ENCODE measurements at regions not wholly inside any gene's neighbourhood (a gene's known extent, or its start where the extent isn't known, plus 50 kb on each side); places are given as distances from the start of the nearest gene placed in this dataset.

DNA sequence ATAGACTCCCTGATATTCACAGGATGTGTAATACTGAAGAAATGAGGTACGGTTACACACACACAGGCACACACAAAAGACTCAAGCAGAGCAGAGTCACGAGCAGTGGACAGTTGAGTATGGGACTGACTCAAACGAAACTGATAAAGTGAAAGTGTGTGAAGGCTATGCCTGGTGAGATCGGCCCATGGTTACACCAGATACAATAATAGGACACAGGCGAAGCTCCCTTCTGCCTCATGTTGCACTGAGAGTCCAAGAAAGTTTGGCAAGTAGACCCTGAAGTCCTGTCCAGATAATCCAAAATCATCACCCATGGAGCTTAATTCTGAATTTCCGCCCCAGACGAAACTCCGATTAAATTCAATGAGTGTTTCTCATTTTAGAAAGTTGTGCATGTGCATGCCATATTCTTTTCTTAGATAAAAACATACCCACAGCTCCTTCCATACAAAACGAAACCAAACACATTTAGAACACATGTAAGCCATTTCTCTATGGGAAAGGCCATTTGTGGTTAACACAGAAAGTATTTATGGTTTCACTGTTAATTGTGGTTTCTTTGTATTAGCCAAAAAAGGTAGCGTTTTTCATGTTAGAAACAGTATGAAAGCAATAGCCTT, 567.6 kb downstream of the PLCL1 start:
- peaks cover 22% of the 10 kb centered on the region for H3K27me3 Mint-ChIP-seq
- H3K36me3 Mint-ChIP-seq (ENCODE audit: low read depth) = no peaks in the 10 kb centered on the region
- H3K27ac Mint-ChIP-seq = no peak overlapping the region
- H3K4me1 Mint-ChIP-seq = peaks cover 12% of the 10 kb centered on the region
- peak overlapping the region; percentile 4 for H3K4me3 Mint-ChIP-seq
- peak; percentile 34 for ATAC-seq
- no peak for DNase-seq
- no peaks in the 10 kb centered on the region for H3K9me3 Mint-ChIP-seq

DNA sequence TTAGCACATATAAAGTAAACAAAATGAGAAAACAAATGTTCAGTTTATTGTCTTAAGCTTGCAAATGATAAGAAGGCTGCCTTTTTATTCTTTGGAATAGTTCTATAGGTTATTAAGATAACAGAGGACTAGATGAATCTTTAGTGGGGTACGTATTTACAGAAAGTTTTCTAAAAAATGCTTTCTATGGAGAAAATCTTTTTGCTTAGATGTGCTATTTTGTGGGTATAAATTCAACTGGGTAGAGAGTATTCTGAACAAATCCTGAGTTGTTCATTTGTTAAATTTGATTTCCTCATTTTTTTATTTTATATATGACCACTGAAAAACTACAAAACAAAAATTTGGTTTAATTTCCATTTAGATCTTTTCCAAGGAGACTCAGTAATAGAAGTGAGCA, 566.9 kb downstream of the PLCL1 start:
- H3K36me3 Mint-ChIP-seq (ENCODE audit: low read depth) = no peaks in the 10 kb centered on the region
- H3K9me3 Mint-ChIP-seq = no peaks in the 10 kb centered on the region
- no peak for DNase-seq
- H3K27me3 Mint-ChIP-seq = peaks cover 25% of the 10 kb centered on the region
- H3K27ac Mint-ChIP-seq = no peak overlapping the region
- H3K4me3 Mint-ChIP-seq = no peak overlapping the region
- no peak for ATAC-seq
- H3K4me1 Mint-ChIP-seq = peaks cover 12% of the 10 kb centered on the region

DNA sequence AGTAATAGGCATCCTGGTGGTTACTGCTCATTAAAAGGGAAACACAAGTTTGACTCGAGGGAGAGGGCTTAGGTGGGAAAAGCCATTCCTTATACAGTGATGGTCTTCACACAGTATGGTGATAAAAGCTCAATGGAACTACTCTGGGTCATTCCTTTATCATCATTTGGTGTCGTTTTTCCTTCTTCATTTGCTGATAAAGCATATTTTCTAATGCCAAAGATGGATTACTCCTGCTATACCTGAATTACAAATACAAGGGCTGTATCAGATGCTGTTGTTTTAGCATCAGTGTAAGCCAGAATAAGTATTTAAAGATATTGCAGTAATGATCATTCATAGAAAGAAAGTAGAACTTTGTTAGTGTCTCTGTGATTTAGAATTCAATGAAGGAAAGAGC, 563.7 kb downstream of the PLCL1 start:
- H3K4me3 Mint-ChIP-seq = no peak overlapping the region
- H3K9me3 Mint-ChIP-seq = no peaks in the 10 kb centered on the region
- no peak for ATAC-seq
- no peak for DNase-seq
- H3K36me3 Mint-ChIP-seq (ENCODE audit: low read depth) = no peaks in the 10 kb centered on the region
- H3K27ac Mint-ChIP-seq = no peak overlapping the region
- peaks cover 12% of the 10 kb centered on the region for H3K4me1 Mint-ChIP-seq
- peaks cover 10% of the 10 kb centered on the region for H3K27me3 Mint-ChIP-seq

DNA sequence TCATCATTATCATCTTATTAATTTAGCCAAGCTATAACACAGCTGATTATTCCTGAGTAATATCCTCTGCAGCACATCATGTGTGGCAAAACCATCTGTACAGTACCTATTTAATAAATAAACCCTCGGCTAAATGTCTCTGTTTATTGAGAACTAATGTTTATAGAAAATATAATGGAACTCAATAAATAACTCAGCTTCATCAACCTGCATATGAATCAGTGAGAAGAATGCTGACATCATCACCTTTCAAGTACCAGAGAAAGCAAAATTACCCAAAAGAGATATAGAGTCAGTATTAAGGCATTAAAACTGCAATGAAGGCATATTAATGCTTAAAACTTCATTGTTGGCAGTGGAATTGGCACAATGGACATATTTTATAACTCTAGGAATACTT, 558.3 kb downstream of the PLCL1 start:
- no peaks in the 10 kb centered on the region for H3K4me1 Mint-ChIP-seq
- no peak for ATAC-seq
- no peaks in the 10 kb centered on the region for H3K9me3 Mint-ChIP-seq
- DNase-seq = no peak
- H3K4me3 Mint-ChIP-seq = no peak overlapping the region
- H3K27me3 Mint-ChIP-seq = peaks cover 7% of the 10 kb centered on the region
- no peaks in the 10 kb centered on the region for H3K36me3 Mint-ChIP-seq (ENCODE audit: low read depth)
- no peak overlapping the region for H3K27ac Mint-ChIP-seq

DNA sequence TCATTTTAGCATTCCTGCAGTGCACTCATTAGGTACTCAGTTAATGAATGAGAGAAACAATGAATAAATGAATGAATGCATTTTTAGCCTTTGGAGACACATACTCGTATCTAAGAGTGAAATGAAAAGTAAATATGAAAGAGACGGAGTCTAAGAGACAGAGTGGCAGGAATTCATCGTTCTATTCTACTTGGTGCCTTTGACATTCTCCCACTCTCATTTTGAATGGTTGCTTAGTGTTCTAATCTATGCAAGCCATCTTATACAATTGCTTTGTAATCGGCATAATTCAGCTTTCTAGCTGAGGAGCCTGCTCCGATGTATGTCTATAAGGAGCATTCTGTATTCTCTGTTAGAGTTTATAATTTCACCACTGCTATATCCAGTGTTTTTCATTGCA, 554.9 kb downstream of the PLCL1 start:
- ATAC-seq (no peak), DNase-seq (no peak)
- Mint-ChIP-seq H3K27me3 (peaks cover 6% of the 10 kb centered on the region), H3K9me3 (no peaks in the 10 kb centered on the region), H3K27ac (no peak overlapping the region), H3K4me1 (no peaks in the 10 kb centered on the region), H3K36me3 (ENCODE audit: low read depth) (no peaks in the 10 kb centered on the region), H3K4me3 (no peak overlapping the region)

DNA sequence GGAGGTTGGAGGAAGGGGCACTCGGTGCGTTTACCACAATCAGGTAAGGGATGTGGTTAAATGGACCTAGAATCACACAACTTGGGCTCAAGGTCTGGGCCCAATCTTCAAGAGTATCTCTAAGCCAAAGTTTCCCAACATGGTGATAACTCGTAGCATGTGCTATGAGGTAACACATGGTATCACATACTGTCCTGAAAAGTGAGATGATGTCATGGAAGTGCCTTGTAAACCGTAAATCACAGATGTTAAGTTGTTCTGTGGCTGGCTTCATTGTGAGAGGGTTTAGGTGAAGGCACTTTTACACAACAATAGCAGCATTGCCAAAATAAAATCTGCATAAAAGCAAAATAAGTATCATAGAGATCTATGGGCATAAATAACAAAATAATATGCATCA, 551.8 kb downstream of the PLCL1 start:
- Mint-ChIP-seq H3K36me3 (ENCODE audit: low read depth) (no peaks in the 10 kb centered on the region), H3K4me1 (no peaks in the 10 kb centered on the region), H3K9me3 (no peaks in the 10 kb centered on the region), H3K27me3 (peaks cover 16% of the 10 kb centered on the region), H3K27ac (no peak overlapping the region), H3K4me3 (no peak overlapping the region)
- ATAC-seq (no peak), DNase-seq (no peak)

DNA sequence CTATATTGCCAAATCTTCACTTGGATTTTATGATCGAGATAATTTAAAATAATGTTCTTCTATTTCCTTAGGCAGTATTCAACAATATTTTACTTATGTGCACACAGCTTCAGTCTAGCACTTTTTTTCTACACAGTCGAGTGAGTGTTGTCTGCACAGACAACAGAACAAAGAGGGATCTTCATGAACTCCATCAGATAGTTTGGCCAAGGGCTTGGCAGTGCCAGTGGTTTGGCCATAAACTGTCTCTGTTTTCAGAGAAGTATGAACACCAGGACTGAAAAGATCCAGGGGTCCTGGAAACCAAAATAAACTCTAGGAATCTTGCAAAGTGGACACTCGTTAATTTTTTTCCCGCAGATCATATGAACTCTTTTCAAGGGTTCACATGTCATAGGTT, 547.3 kb downstream of the PLCL1 start:
- no peaks in the 10 kb centered on the region for H3K9me3 Mint-ChIP-seq

DNA sequence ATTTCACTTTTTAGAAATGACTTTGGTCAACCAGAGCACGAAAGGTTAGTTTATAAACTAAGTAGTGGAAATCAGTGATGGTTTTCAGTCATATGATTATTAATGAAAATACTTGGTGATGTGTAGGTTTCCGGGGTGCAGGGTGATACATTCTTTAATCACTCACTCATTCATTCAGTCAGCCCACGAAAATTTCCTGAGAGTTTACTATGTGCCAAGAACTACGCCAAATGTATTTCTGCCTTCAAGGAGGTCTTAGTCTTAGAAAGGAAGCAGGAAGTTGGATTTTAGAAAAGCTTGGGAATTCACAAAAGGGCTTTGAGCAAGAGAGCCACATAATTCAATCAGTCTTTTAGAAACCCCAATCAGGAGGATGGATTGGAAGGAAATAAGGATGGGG, 543.6 kb downstream of the PLCL1 start:
- H3K9me3 Mint-ChIP-seq = no peaks in the 10 kb centered on the region
- ATAC-seq (no peak), DNase-seq (no peak)
- no peaks in the 10 kb centered on the region for H3K4me1 Mint-ChIP-seq
- no peaks in the 10 kb centered on the region for H3K36me3 Mint-ChIP-seq (ENCODE audit: low read depth)
- no peak overlapping the region for H3K4me3 Mint-ChIP-seq
- H3K27me3 Mint-ChIP-seq = peaks cover 17% of the 10 kb centered on the region
- no peak overlapping the region for H3K27ac Mint-ChIP-seq

More for the DNA sequence above, 547.3 kb downstream of the PLCL1 start:
- Mint-ChIP-seq H3K27me3 (peaks cover 15% of the 10 kb centered on the region), H3K4me3 (no peak overlapping the region), H3K27ac (no peak overlapping the region), H3K4me1 (no peaks in the 10 kb centered on the region), H3K36me3 (ENCODE audit: low read depth) (no peaks in the 10 kb centered on the region)
- ATAC-seq = no peak
- DNase-seq = no peak

DNA sequence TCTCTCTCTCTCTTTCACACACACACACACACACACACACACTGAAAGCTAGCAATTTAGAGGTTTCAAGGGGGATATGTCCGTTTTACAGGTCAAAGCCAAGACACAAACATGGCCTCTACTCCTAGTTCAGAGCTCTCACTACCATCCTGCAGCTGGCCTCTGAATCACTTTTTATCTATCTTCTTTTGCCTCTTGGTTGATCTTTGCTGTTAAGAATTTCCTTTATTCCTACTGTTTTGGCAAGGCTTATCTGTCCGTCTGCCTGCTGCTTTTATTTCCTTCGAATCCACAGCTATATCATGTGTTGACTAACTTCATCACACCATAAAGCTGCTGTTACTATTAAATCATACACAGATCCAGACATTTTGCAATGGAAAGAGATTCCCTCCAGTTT, 543.0 kb downstream of the PLCL1 start:
- no peak overlapping the region for H3K27ac Mint-ChIP-seq
- no peak for DNase-seq
- ATAC-seq = no peak

DNA sequence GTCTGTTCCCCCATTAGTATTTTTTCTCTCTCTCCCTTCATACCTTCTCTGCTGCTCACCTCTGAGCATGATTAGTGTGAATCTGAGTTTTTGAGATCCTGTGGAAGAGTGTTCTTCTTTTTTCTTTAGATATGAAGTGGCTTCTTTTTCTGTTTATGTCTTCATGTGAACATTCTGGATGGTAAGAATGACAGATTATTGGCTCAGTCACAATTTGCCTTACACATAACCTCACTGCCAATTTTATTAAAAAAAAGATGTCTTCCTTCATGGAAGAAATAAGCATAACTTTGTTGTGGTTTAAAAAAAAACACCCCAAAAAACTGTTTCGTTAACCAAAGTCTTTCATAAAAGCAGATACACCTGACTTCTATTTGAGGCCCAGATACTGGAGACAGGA, 539.1 kb downstream of the PLCL1 start:
- peaks cover 10% of the 10 kb centered on the region for H3K27me3 Mint-ChIP-seq
- ATAC-seq (no peak), DNase-seq (no peak)
- no peaks in the 10 kb centered on the region for H3K9me3 Mint-ChIP-seq
- no peak overlapping the region for H3K27ac Mint-ChIP-seq
- no peak overlapping the region for H3K4me3 Mint-ChIP-seq
- H3K36me3 Mint-ChIP-seq (ENCODE audit: low read depth) = no peaks in the 10 kb centered on the region
- no peaks in the 10 kb centered on the region for H3K4me1 Mint-ChIP-seq

More for the DNA sequence above, 543.0 kb downstream of the PLCL1 start:
- Mint-ChIP-seq H3K27me3 (peaks cover 17% of the 10 kb centered on the region), H3K4me3 (no peak overlapping the region), H3K36me3 (ENCODE audit: low read depth) (no peaks in the 10 kb centered on the region), H3K9me3 (no peaks in the 10 kb centered on the region), H3K4me1 (no peaks in the 10 kb centered on the region)

DNA sequence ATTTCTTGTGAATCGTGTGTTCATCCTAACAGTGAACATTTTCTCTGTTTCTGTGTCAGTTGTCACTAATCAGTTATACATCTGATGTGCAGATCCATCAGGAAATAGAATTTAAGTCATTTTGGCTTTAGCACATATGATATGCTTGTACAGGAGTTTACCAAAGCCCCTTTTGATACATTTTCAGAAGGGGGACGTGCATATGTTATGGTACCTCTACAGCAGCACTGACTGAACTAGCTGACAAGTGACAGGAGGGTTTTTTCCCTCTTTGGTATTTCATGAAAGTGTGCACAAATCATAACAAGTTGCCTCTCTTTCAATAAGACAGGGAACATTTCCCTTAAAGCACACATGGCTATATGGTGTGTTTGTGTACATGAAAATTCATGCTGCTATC, 536.5 kb downstream of the PLCL1 start:
- DNase-seq (no peak), ATAC-seq (no peak)
- Mint-ChIP-seq H3K36me3 (ENCODE audit: low read depth) (no peaks in the 10 kb centered on the region), H3K4me1 (no peaks in the 10 kb centered on the region), H3K4me3 (no peak overlapping the region), H3K27ac (no peak overlapping the region), H3K27me3 (peaks cover 17% of the 10 kb centered on the region), H3K9me3 (no peaks in the 10 kb centered on the region)

DNA sequence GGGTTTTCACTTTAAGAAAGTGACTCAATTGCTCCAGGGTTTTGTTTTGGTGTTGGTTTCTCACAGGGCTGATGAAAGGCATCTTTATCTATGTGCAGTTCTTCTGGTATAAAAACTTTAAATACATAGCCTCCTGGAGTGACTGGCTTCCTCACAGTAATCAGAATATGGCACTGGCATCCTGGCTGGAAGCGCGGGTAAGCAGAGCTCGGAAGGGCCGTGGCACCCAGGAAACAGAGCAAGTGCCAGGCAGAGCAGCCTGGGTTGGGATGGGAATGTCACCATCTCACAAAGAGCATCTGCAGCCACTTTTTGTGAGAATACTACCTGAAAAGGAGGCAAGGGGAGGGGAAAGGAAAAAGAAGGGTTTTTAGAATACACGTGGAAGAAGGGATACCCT, 534.7 kb downstream of the PLCL1 start:
- no peaks in the 10 kb centered on the region for H3K4me1 Mint-ChIP-seq
- DNase-seq = no peak
- H3K27me3 Mint-ChIP-seq = peaks cover 18% of the 10 kb centered on the region
- H3K9me3 Mint-ChIP-seq = no peaks in the 10 kb centered on the region
- H3K36me3 Mint-ChIP-seq (ENCODE audit: low read depth) = no peaks in the 10 kb centered on the region
- ATAC-seq = no peak
- H3K27ac Mint-ChIP-seq = no peak overlapping the region
- no peak overlapping the region for H3K4me3 Mint-ChIP-seq

DNA sequence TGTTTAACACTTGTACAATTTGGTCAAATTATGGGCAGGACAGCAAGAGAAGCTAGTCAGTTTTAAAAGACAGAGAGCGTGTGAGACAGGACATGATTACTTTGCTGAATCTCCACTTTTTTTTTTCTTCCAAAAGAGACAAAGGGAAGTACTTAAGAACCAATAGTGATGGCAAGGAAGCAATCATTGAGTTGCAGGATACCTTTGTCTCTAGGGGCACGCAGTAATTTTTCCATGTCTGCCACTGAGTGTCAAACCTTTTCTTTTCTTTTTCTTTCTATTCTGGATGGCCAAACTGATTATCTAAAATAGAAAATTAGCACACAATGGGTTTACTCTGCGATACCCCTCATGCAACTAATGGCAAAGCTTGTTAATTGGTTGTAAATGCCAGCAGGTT, 533.0 kb downstream of the PLCL1 start:
- no peak overlapping the region for H3K27ac Mint-ChIP-seq

DNA sequence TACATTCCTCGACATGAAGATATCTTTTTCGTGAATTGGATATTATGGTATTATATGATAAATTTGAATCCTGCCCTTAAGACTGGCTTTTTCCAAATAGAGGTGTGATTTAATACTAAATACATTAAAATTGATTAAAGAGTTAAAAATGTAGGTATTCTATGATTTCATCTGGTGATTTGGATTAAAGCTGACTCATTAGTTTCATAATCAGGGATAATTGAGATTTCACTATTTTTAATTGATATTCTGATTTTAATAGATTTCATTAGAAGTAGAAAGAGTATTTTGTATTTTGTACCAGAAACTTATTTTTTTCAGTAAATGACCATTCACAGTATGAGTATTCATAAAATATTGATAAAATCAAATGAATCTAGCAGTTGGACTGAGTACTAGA, 524.1 kb downstream of the PLCL1 start:
- no peak for ATAC-seq
- Mint-ChIP-seq H3K36me3 (ENCODE audit: low read depth) (no peaks in the 10 kb centered on the region), H3K4me1 (peaks cover 23% of the 10 kb centered on the region), H3K4me3 (no peak overlapping the region), H3K27me3 (peaks cover 21% of the 10 kb centered on the region), H3K9me3 (no peaks in the 10 kb centered on the region), H3K27ac (no peak overlapping the region)
- no peak for DNase-seq

More for the DNA sequence above, 533.0 kb downstream of the PLCL1 start:
- ATAC-seq = no peak
- no peaks in the 10 kb centered on the region for H3K9me3 Mint-ChIP-seq
- no peak for DNase-seq
- H3K27me3 Mint-ChIP-seq = peaks cover 18% of the 10 kb centered on the region
- H3K4me3 Mint-ChIP-seq = no peak overlapping the region
- H3K4me1 Mint-ChIP-seq = no peaks in the 10 kb centered on the region
- no peaks in the 10 kb centered on the region for H3K36me3 Mint-ChIP-seq (ENCODE audit: low read depth)

DNA sequence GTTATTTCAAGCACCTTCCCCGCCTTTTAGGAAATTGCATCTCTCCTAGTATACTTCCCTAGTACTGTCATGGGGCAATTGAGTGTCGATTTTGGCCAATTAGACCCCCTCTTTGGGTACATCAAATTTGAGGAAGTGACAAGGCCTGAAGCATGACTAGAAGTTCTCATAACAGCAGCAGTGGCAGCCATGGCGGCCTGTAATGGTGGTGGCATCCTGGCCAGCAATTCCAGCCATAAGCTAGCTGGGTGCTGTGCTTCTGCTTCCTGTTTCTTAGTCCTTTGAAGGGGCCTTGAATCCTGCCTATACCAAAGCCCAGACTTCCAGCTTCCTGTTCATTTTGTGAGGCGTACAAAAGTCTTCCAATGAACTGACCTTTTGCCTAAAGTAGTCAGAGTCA, 523.1 kb downstream of the PLCL1 start:
- Mint-ChIP-seq H3K36me3 (ENCODE audit: low read depth) (no peaks in the 10 kb centered on the region), H3K4me1 (peaks cover 23% of the 10 kb centered on the region), H3K4me3 (no peak overlapping the region), H3K9me3 (no peaks in the 10 kb centered on the region), H3K27me3 (peaks cover 28% of the 10 kb centered on the region), H3K27ac (no peak overlapping the region)
- ATAC-seq (no peak), DNase-seq (no peak)

DNA sequence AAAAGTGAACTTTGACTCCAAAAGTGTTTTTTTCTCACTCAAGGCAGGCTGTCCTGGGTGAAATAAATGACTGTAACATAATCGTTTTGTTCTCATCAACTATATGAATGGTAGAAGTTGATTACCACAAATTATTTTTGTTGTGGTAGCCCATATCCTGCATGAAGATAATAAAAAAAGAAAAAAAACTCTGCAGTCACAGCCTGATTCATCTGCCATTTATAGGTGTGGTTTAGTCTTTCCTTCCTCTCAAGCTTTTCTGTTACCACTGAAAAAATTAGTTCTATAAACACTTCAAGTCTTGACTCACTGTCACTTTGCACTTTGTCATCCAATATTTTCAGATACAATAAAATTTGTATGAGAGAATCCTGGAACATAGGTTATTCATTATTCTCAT, 522.0 kb downstream of the PLCL1 start:
- H3K27ac Mint-ChIP-seq = peak overlapping the region; percentile 5

More for the DNA sequence above, 522.0 kb downstream of the PLCL1 start:
- Mint-ChIP-seq H3K27me3 (peaks cover 37% of the 10 kb centered on the region), H3K36me3 (ENCODE audit: low read depth) (no peaks in the 10 kb centered on the region), H3K4me3 (no peak overlapping the region), H3K4me1 (peaks cover 23% of the 10 kb centered on the region), H3K9me3 (no peaks in the 10 kb centered on the region)
- peak; percentile 81 for ATAC-seq
- DNase-seq = no peak
